Mesothelial cell of epicardium (in vitro differentiated cells): ENCODE measurements at regions not wholly inside any gene's neighbourhood (a gene's known extent, or its start where the extent isn't known, plus 50 kb on each side); places are given as distances from the start of the nearest gene placed in this dataset.
"Not testable (repeated sequence)": the region's sequence is repeated elsewhere in the genome, so short reads cannot be mapped to it uniquely, and the experiment has no call there.

ENCODE experiments used
- DNase-seq, 2 experiments: peaks; one replicate each; pipeline ENCODE4 v3.0.0; 2021; ENCODE audit warnings: low spot score in 2 of 2; ENCODE audit not compliant: unreplicated experiment in 2 of 2
- H3K27ac Mint-ChIP-seq: 2 replicates; pipeline ENCODE4 v1.8.0; 2021; ENCODE audit warnings: mixed read lengths
- H3K27me3 Mint-ChIP-seq: 2 replicates; pipeline ENCODE4 v1.8.0; 2021; ENCODE audit warnings: low read depth, mixed read lengths
- H3K36me3 Mint-ChIP-seq: 2 replicates; pipeline ENCODE4 v1.8.0; 2021; ENCODE audit warnings: mixed read lengths
- H3K4me1 Mint-ChIP-seq: 2 replicates; pipeline ENCODE4 v1.8.0; 2021; ENCODE audit warnings: mixed read lengths
- H3K4me3 Mint-ChIP-seq: 2 replicates; pipeline ENCODE4 v1.8.0; 2021; ENCODE audit warnings: mild to moderate bottlenecking, moderate library complexity, mixed read lengths
- H3K9me3 Mint-ChIP-seq: 2 replicates; pipeline ENCODE4 v1.8.0; 2021; ENCODE audit warnings: mixed read lengths
- CTCF ChIP-seq: fragments of 200-600 bp; sonication (generic); IDR thresholded peaks from one replicate; pipeline ENCODE4 v1.5.0; 2021; ENCODE audit warnings: antibody characterized with exemption; ENCODE audit not compliant: unreplicated experiment

DNA sequence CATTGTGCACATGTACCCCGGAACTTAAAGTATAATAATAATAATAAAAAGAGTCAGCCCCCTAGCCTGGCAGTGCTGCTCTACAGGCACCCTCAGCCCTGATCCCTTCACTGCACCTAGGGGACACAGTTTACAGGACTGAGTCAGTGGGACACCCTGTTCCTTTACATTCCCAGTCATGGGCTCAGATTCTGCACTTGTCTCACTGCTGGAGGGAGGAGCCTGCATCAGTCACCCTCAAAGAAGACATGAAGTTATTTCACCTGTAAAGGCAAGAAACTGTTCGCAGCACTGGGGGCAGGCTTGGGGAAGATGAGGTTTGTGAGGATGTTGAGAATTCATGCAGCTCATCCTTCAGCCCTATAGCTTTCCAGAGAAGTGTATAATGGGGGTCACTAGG lies 50.7 kb upstream of the VPREB1 start:
- no peak for DNase-seq
- H3K9me3 Mint-ChIP-seq = peaks cover 12% of the 10 kb centered on the region
- H3K27ac Mint-ChIP-seq = no peak overlapping the region
- peaks cover 76% of the 10 kb centered on the region for H3K27me3 Mint-ChIP-seq
- H3K36me3 Mint-ChIP-seq = no peaks in the 10 kb centered on the region
- no peaks in the 10 kb centered on the region for H3K4me1 Mint-ChIP-seq
- no peak for TF ChIP-seq CTCF
- no peak overlapping the region for H3K4me3 Mint-ChIP-seq

- peaks cover 12% of the 10 kb centered on the region for H3K9me3 Mint-ChIP-seq
- not testable (repeated sequence) for H3K36me3 Mint-ChIP-seq, DNase-seq, H3K27ac Mint-ChIP-seq, H3K4me1 Mint-ChIP-seq, H3K4me3 Mint-ChIP-seq
- H3K27me3 Mint-ChIP-seq = peaks cover 75% of the 10 kb centered on the region
Observed at GRCh38 chr22:22193462-22193861, 51.1 kb upstream of the VPREB1 start.

DNA sequence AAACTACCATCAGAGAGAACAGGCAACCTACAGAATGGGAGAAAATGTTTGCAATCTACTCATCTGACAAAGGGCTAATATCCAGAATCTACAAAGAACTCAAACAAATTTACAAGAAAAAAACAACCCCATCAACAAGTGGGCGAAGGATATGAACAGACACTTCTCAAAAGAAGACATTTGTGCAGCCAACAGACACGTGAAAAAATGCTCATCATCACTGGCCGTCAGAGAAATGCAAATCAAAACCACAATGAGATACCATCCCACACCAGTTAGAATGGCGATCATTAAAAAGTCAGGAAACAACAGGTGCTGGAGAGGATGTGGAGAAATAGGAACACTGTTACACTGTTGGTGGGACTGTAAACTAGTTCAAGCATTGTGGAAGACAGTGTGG lies 51.6 kb upstream of the VPREB1 start:
- not testable (repeated sequence) for H3K27ac Mint-ChIP-seq, H3K4me3 Mint-ChIP-seq, DNase-seq, H3K36me3 Mint-ChIP-seq, H3K4me1 Mint-ChIP-seq
- peaks cover 72% of the 10 kb centered on the region for H3K27me3 Mint-ChIP-seq
- H3K9me3 Mint-ChIP-seq = peaks cover 12% of the 10 kb centered on the region

DNA sequence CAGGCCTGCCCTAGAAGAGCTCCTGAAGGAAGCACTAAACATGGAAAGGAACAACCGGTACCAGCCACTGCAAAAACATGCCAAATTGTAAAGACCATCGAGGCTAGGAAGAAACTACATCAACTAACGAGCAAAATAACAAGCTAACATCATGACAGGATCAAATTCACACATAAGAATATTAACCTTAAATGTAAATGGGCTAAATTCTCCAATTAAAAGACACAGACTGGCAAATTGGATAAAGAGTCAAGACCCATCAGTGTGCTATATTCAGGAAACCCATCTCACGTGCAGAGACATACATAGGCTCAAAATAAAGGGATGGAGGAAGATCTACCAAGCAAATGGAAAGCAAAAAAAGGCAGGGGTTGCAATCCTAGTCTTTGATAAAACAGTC lies 54.8 kb upstream of the VPREB1 start:
- Mint-ChIP-seq H3K9me3 (peaks cover 16% of the 10 kb centered on the region), H3K27me3 (peaks cover 69% of the 10 kb centered on the region)
- not testable (repeated sequence) for DNase-seq, H3K4me1 Mint-ChIP-seq, H3K4me3 Mint-ChIP-seq, H3K27ac Mint-ChIP-seq, H3K36me3 Mint-ChIP-seq

DNA sequence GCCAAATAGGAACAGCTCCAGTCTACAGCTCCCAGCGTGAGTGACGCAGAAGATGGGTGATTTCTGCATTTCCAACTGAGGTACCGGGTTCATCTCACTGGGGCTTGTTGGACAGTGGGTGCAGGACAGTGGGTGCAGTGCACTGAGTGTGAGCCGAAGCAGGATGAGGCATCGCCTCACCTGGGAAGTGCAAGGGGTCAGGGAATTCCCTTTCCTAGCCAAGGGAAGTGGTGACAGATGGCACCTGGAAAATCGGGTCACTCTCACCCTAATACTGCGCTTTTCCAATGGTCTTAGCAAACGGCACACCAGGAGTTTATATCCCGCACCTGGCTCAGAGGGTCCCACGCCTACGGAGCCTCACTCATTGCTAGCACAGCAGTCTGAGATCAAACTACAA lies 56.7 kb upstream of the VPREB1 start:
- H3K36me3 Mint-ChIP-seq, H3K27ac Mint-ChIP-seq, H3K4me1 Mint-ChIP-seq, DNase-seq, H3K4me3 Mint-ChIP-seq: not testable (repeated sequence)
- Mint-ChIP-seq H3K27me3 (peaks cover 86% of the 10 kb centered on the region), H3K9me3 (peaks cover 16% of the 10 kb centered on the region)

DNA sequence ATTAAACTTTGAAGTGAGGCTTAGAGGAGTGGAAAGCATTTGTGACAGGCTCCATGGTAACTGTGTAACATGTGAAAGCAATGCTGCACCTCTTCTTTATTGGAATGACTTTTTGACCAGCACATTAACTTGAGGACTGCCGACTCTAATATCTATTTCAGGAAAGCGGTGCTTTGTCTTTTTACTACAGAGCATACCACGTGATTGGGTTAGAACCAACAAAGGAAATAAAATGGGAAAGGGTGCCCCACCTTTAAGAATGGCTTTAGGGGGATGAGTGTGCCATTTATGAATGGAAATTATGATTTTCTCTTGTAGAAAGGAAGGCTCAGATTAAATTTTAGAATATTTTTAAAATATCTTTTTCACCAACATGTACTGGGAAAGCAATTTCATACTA lies 57.3 kb upstream of the VPREB1 start:
- Mint-ChIP-seq H3K9me3 (peaks cover 16% of the 10 kb centered on the region), H3K4me1 (no peaks in the 10 kb centered on the region), H3K27me3 (peaks cover 89% of the 10 kb centered on the region), H3K4me3 (no peak overlapping the region), H3K27ac (no peak overlapping the region), H3K36me3 (no peaks in the 10 kb centered on the region)
- TF ChIP-seq CTCF = no peak
- no peak for DNase-seq

- no peak overlapping the region for H3K4me3 Mint-ChIP-seq
- H3K27me3 Mint-ChIP-seq = peaks cover 87% of the 10 kb centered on the region
- H3K4me1 Mint-ChIP-seq = no peaks in the 10 kb centered on the region
- TF ChIP-seq CTCF = no peak
- H3K36me3 Mint-ChIP-seq = no peaks in the 10 kb centered on the region
- no peak overlapping the region for H3K27ac Mint-ChIP-seq
- H3K9me3 Mint-ChIP-seq = peaks cover 16% of the 10 kb centered on the region
- DNase-seq = no peak
Observed at GRCh38 chr22:22185844-22186499, 58.6 kb upstream of the VPREB1 start.

- H3K27ac Mint-ChIP-seq = no peak overlapping the region
- no peak overlapping the region for H3K4me3 Mint-ChIP-seq
- DNase-seq = no peak
- TF ChIP-seq CTCF = no peak
- H3K36me3 Mint-ChIP-seq = no peaks in the 10 kb centered on the region
- H3K4me1 Mint-ChIP-seq = no peaks in the 10 kb centered on the region
- peaks cover 87% of the 10 kb centered on the region for H3K27me3 Mint-ChIP-seq
- H3K9me3 Mint-ChIP-seq = peaks cover 14% of the 10 kb centered on the region
Observed at GRCh38 chr22:22185217-22185616, 59.4 kb upstream of the VPREB1 start.
